GM19455 (cell line): ENCODE measurements at regions not wholly inside any gene's neighbourhood (a gene's known extent, or its start where the extent isn't known, plus 50 kb on each side); places are given as distances from the start of the nearest gene placed in this dataset.
A peak's percentile ranks its signal among the peaks of the same experiment; 100 is the strongest.
"Not testable (repeated sequence)": the region's sequence is repeated elsewhere in the genome, so short reads cannot be mapped to it uniquely, and the experiment has no call there.

Experiments used
- ATAC-seq: cut with Tn5 transposase; IDR thresholded peaks from one replicate; pipeline ENCODE4 v1.9.1; 2021; ENCODE audit not compliant: unreplicated experiment

DNA sequence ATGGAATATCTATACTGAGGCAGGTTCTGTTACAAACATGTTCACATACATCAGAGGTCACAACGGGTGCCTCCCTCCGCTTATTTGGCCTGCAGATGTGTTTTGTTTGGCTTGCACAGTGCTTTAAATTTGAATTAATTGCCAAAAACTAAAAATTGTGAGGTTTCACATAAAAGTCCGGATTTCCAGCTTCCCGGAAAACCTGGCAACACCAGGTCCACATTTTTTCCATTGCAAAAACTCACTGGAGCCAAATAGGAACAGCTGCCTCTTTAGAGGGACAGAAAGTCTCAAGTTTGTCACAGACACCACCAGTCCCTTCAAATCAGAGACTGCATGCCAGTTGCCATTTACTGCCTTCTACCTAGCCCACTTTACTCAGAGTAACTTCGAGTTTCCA, 205.9 kb upstream of the MDFIC2 start:
- no peak for ATAC-seq

GRCh38 chr3:70517124-70517890, 204.9 kb upstream of the MDFIC2 start:
- ATAC-seq: no peak

- no peak for ATAC-seq
Observed at GRCh38 chr3:70516076-70516475, 203.6 kb upstream of the MDFIC2 start.

DNA sequence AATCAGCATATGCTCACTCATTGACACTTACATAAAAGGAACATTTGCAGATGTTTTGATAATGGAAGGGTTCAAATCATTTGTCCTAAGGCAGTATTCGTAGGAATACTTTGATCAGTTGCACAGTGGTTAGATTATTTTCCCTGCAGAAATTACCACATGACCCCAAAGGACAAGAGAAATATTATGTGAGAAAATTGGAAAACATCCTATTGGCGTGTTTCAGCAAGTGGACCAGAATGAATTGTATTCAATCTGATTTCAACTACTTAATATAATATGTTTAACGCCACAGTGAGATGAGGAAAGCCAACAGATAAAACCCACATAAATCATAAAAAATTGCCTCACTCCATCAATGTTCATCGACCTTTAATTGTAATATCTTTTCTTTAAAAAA, 195.0 kb upstream of the MDFIC2 start:
- no peak for ATAC-seq

- no peak for ATAC-seq
Observed at GRCh38 chr3:70506775-70507174, 194.3 kb upstream of the MDFIC2 start.

DNA sequence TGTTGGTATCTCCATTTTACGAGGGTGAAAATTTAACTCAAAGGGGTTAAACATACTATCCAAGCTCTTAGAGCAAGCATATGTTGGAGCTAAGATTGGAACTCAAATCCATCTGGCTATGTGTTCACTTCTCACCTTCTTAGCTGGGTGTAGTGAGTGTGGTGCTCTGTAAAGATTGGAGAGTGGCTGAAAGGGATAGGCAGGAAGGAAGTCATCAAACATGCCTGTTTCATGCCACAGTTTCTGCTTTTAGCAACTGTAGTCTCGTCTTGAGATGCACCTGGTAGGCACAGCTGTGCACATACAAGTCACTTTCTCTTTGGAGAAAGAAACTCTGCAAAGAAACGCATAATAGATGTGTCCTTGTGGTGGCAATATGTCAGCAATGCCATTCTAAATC, 189.1 kb upstream of the MDFIC2 start:
- ATAC-seq: no peak

DNA sequence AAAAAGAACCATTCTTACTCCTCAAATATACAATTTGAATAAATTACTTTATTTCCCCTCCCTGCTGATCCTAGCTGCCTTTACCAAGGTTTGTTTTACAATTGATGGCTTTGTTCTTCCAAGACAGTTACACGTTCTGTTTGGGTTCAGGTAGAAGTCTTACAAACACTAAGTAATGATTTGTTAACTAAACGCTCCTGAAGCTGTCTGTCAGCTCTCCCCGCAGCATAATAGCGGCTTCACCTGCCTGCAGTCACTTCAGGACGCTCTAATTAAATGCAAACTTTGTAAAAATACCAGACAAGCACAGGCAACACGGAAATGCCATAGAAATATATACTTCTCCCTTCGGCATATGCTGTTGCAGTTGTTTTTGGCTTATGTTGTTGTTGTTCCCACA, 176.4 kb upstream of the MDFIC2 start:
- no peak for ATAC-seq

- ATAC-seq: no peak
Observed at GRCh38 chr3:70488131-70488530, 175.7 kb upstream of the MDFIC2 start.

GRCh38 chr3:70486414-70487017, 174.1 kb upstream of the MDFIC2 start:
- ATAC-seq: no peak

DNA sequence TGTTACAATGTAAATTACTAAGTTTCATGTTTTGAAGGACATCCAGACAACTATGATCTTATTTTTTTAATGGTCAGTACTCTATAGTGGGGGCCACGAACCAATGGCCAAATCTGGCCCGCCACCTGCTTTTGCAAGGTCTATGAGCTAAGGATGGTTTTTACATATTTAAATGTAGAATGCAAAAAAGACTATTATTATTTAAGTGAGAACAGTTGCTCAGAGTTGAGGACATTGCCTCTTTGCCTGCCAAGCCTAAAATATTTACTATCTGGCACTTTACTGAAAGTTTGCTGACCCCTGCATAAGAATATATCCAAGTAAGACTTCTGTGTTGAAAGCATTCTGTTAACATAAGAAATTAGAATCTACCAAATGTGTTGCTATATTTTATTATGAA, 163.7 kb upstream of the MDFIC2 start:
- ATAC-seq: no peak

DNA sequence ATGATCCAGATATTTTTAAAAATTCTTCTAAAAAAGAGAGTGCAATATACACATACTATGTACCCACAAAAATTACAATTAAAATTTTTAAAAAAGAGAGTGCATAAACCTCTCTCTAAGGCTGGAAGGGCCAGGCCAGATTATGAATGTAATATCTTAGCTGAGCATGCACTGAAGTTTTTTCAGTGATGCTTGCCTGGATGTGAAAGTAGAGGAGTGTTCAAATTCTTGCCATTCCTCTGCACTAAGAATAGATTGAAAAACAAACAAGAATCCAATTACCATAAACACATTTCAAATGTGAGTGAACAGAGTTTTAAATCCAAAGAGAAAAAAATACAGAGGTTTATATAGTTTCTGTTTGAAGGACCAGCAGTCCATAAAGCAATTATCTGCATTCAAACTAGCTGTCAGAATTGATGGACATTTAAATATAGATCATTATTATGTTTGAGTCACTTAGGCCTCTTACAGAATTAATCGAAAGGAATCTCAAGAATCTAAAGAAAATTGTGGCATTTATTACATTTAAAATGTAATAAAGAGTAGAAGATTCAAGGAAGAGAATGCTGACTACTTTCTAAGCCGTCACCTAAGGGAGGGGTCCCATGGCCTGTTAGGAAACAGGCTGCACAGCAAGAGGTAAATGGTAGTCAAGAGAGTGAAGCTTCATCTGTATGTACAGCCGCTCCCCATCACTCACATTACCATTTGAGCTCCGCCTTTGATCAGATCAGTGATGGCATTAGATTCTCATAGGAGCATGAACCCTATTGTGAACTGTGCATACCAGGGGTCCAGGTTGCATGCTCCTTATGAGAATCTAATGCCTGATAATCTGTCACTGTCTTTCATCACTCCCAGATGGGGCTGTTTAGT, 159.3 kb upstream of the MDFIC2 start:
- ATAC-seq: no peak

DNA sequence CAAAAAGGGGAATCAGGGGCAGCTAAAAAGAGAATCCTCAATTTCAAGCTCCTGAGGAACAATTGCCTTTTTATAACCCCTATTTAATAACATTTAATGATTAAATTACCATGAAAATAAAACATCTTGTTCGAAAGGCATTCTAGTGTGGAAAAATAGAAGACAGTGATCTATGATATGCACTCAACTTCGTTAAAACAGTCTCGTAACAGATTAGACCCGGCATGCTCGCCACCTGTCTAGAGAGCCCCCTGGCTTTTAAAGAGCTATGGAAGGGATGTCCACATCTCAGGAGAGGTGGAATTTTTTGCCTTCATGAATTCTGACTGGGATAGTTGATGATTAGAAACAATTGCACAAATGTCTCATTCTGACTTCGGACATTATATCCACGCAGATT, 153.7 kb upstream of the MDFIC2 start:
- no peak for ATAC-seq

GRCh38 chr3:70464876-70465275, 152.4 kb upstream of the MDFIC2 start:
- no peak for ATAC-seq

- ATAC-seq: no peak
Observed at GRCh38 chr3:70464465-70464864, 152.0 kb upstream of the MDFIC2 start.

GRCh38 chr3:70450220-70450619, 137.8 kb upstream of the MDFIC2 start:
- ATAC-seq: not testable (repeated sequence)

- not testable (repeated sequence) for ATAC-seq
Observed at GRCh38 chr3:70435422-70435821, 123.0 kb upstream of the MDFIC2 start.

DNA sequence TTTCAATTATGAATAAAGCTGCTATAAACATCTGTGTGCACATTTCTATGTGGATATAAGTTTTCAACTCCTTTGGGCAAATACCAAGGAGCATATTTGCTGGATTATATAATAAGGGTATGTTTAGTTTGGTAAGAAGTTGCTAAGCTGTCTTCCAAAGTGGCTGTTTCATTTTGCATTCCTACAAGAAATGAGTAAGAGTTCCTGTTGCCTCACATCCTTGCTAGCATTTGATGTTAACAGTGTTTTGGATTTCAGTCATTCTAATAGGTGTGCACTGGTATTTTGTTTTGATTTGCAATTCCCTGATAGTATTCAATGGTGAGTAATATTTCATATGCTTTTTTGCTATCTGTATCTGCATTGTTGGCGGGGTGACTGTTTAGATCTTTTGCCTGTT, 120.7 kb upstream of the MDFIC2 start:
- ATAC-seq: no peak

DNA sequence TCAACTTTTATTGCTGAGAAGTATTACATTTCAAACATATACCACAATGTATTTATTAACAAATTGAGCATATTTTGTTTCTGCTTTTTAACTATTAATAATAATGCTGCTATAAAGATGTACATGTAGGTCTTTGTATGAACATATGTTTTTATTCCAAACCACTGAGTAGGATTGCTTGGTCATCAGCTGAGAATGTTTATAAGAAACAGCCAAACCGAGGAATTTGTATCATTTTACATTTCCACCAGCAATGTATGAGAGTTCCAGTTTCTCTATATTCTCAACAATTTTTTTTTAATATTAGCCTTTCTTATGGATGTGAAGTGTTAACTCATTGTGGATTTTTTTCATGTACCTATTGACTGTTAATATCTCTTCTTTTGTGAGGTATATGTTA, 119.5 kb upstream of the MDFIC2 start:
- no peak for ATAC-seq

- ATAC-seq: no peak
Observed at GRCh38 chr3:70426071-70426470, 113.6 kb upstream of the MDFIC2 start.

DNA sequence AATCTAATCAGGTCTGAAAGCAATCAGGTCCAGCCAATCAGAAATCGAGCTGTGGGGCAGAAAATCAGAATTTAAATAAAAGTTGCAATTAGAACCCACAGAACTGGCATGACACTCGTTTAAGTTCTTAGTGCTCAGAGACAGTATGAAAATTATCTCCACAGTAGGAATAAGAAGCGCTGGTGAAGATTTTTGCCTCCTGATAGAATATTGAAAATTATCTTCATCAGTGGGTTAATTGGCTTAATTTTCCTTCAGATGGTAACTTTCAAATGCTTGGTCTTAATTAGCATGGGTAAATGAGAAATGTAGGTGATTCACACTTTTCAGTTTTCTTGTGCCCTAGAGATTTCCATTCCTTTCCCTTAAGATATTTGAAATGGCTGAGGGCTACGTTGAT, 109.1 kb upstream of the MDFIC2 start:
- no peak for ATAC-seq

- ATAC-seq: no peak
Observed at GRCh38 chr3:70409018-70409417, 96.6 kb upstream of the MDFIC2 start.

DNA sequence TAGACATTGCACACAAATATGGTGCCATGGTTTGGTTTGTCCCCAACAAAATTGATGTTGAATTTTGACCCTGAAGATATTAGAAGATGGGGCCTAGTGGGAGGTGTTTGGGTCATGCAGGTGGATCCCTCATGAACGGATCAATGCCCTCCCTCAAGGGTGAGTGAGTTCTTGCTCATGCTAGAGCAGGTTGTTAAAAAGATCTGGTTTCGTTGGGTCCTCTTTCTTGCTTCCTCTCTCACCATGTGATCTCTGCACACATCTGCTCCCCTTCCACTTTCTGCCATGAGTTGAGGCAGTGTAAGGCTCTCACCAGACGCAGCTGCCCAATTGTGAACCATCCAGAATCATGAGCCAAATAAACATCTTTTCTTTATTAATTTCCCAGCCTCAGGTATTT, 87.8 kb upstream of the MDFIC2 start:
- ATAC-seq: peak; percentile 62
